ENCODE measurements at regions not wholly inside any gene's neighbourhood (a gene's known extent, or its start where the extent isn't known, plus 50 kb on each side); places are given as distances from the start of the nearest gene placed in this dataset.

GRCh38 chr10:124175701-124176348 is 82.4 kb upstream of the CHST15 start:
- TF ChIP-seq, protein P1, sequence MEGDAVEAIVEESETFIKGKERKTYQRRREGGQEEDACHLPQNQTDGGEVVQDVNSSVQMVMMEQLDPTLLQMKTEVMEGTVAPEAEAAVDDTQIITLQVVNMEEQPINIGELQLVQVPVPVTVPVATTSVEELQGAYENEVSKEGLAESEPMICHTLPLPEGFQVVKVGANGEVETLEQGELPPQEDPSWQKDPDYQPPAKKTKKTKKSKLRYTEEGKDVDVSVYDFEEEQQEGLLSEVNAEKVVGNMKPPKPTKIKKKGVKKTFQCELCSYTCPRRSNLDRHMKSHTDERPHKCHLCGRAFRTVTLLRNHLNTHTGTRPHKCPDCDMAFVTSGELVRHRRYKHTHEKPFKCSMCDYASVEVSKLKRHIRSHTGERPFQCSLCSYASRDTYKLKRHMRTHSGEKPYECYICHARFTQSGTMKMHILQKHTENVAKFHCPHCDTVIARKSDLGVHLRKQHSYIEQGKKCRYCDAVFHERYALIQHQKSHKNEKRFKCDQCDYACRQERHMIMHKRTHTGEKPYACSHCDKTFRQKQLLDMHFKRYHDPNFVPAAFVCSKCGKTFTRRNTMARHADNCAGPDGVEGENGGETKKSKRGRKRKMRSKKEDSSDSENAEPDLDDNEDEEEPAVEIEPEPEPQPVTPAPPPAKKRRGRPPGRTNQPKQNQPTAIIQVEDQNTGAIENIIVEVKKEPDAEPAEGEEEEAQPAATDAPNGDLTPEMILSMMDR (IDR thresholded peaks at IDR 0.05; ENCODE audit: extremely low read depth, insufficient read depth, missing control alignments): no peak
- in situ Hi-C loops (cut with MboI; ENCODE audit: low pct_unique_long_range_greater_than_20kb, low sequenced_read_pairs, unreplicated experiment): no loop called here

DNA sequence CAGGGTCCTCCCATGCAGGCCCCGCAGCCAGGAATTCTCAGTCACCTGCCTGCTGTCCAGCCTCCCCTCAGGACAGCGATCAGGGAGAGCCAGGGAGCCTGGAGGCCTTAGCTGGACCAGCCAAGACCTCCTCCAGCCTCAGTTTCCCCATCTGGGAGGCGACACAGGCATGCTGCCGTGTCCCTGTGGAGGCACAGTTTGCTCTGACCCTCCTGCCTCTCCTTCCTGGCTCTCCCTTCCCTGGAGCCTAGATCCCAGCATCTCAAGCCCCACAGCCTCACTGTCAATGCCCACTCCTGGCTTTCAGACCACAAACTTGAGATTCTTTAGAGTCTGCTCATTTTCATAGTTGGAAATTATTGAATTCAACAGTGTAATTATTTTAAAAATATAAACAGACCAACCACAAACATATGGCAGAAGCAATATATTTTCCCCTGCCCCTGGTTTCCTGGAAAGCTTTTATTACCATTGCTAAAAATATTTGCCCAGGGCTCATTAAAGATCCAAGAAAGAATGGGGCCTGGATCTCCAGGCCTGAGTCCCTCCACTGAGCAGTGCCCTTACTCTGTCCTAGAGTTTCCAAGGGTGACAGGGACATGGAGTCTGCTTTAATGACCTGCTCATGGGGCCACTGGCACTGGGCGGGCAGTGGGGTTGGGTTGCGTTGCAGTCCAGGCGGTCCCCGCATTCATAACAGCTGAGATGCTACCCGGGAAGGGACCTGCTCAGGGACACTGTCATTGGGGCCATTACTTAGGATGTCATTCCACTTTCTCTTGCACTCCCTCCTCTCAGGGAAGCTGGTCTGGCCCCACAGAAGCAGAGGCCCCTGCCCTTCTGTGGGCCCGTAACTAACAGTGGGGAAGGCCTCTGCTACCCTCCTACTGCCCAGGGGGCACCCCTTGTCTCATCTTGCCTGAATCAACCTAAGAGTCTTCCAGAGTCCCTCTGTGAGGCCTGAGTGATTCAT is 81.6 kb upstream of the CHST15 start:
- no peak for DNase-seq (ENCODE audit: low spot score)
- in situ Hi-C loops (cut with MboI; ENCODE audit: low pct_unique_long_range_greater_than_20kb, low sequenced_read_pairs, unreplicated experiment): no loop called here
- TF ChIP-seq, protein P1 (IDR thresholded peaks at IDR 0.05; ENCODE audit: extremely low read depth, insufficient read depth, missing control alignments): no peak

More at GRCh38 chr10:124175701-124176348, 82.4 kb upstream of the CHST15 start:
- no peak for DNase-seq (ENCODE audit: low spot score)

- in situ Hi-C loops (cut with MboI; ENCODE audit: low pct_unique_long_range_greater_than_20kb, low sequenced_read_pairs, unreplicated experiment): no loop called here
- DNase-seq (ENCODE audit: low spot score): no peak
- TF ChIP-seq, protein P1 (IDR thresholded peaks at IDR 0.05; ENCODE audit: extremely low read depth, insufficient read depth, missing control alignments): no peak
Measured at GRCh38 chr10:124174071-124174566, 80.7 kb upstream of the CHST15 start.

DNA sequence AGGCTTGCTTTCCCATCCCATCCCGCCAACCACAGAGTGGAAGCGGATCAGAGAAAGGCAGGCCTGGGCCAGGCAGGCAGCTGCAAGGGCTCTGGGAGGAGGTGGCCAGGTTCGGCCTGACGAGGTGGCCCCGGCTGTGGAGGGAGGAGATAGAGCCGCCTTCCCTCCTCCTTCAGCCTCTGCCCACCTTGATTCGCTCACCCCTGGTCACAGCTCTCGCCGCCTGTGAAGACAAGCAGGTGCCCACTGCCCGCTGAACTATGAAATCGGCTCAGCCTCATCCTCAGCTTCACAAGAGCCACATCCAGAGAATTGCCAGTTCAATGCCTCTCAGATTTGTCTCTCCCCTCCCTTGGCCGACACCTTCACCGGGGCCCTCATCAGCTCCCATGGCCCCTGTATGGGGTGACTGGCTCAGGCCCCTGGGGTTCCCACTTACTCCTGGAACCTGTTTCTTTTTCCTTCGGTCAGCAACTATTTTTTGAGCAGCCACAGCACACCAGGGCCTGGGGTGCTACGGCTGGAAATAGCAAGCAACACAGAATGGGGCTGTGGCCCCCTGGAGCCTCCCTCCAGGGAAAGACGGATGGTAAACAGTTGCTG is 80.0 kb upstream of the CHST15 start:
- no peak for DNase-seq (ENCODE audit: low spot score)
- in situ Hi-C loops (cut with MboI; ENCODE audit: low pct_unique_long_range_greater_than_20kb, low sequenced_read_pairs, unreplicated experiment): no loop called here
- TF ChIP-seq, protein P1 (IDR thresholded peaks at IDR 0.05; ENCODE audit: extremely low read depth, insufficient read depth, missing control alignments): no peak

DNA sequence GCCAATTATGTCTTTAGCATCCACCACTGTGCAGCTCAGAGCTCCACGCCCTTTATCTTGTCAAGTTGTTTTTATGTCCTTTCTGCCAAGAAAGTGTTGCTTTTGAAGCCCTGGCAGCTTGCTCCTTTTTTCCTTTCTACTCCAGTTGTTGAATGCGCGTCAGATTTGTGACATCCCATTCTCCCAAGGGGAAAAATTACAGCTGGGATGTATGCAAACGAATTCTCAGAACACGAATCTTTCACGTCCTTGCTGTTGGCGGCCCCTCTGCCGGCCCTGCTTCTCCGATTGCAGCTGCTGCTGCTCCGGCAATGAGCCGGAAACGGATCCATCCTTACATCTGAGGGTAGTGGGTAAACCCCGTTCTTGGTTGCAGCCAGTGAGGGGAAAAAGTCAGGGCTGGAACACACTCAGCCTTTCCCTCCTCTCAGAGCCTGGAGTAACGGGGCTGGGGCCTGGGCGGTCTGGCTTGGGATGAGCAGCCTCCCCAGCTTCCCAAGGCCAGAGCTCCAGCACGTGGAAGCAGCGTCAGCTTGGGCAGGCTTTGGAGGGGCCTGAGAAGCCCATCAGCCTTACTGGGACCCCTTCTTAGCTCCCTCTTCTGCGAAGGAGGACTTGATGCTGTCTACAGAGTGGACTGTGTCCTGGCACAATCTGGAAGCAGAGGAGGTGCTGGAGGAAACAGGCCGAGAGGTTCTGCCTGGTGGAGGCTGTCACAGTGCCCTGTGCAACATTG is 79.0 kb upstream of the CHST15 start:
- DNase-seq (ENCODE audit: low spot score): no peak
- in situ Hi-C loops (cut with MboI; ENCODE audit: low pct_unique_long_range_greater_than_20kb, low sequenced_read_pairs, unreplicated experiment): no loop called here
- TF ChIP-seq, protein P1 (IDR thresholded peaks at IDR 0.05; ENCODE audit: extremely low read depth, insufficient read depth, missing control alignments): no peak

DNA sequence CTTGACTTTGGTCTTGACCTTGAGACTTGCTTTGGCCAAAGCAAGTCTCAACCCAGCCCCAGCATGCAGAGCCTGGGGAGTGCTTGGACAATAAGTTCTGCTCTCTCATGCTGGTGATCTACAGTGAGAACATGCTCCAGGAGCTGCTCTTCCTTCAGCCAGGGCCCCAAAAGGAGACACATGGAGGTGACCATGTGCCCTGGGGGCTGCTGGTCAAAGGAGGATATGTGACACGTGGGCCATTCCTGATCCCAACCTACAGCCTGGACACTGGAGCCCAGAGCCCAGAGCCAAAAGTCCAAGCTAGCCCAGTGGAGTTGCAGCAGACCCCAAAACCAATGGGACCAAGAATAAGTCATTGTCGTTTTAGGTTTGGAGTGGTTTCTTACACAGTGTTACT is 78.2 kb upstream of the CHST15 start:
- TF ChIP-seq, protein P1 (IDR thresholded peaks at IDR 0.05; ENCODE audit: extremely low read depth, insufficient read depth, missing control alignments): no peak
- in situ Hi-C loops (cut with MboI; ENCODE audit: low pct_unique_long_range_greater_than_20kb, low sequenced_read_pairs, unreplicated experiment): no loop called here
- DNase-seq (ENCODE audit: low spot score): no peak
